OCI-LY3 (cell line): ENCODE measurements at regions not wholly inside any gene's neighbourhood (a gene's known extent, or its start where the extent isn't known, plus 50 kb on each side); places are given as distances from the start of the nearest gene placed in this dataset.

Source experiments
- EZH2phosphoT487 ChIP-seq: fragments of 200-600 bp; shearing (Covaris generic); IDR thresholded peaks from 2 replicates; pipeline ENCODE4 v1.6.1; 2018; ENCODE audit warnings: antibody characterized with exemption, mixed run types, low read depth
- TF ChIP-seq, protein P1 (sequence below): fragments of 200-600, 300-600 bp; sonication (generic); IDR thresholded peaks from 2 replicates; pipeline ENCODE4 v1.5.1; 2014; ENCODE audit warnings: antibody characterized with exemption, low read length, low read depth

DNA sequence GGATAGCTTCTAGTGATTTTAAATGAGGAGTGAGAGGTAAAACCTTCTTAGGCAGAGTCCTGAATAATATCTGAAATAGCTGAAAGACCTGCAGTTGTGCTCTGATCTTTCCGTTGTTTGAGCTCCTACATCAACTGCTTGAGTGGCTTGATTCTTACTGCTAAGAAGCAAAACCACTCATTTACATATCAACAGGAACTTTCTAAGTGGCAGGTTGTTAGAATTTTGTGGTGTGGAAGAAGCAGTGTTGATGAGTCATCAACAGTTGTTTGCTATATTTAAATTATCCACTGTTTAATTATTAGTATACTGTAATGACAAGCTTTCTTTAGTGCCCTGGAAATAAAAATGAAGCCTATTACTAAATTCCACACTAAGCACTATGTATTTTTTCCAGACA is 689.5 kb downstream of the DNAJB9 start:
- TF ChIP-seq, protein P1, sequence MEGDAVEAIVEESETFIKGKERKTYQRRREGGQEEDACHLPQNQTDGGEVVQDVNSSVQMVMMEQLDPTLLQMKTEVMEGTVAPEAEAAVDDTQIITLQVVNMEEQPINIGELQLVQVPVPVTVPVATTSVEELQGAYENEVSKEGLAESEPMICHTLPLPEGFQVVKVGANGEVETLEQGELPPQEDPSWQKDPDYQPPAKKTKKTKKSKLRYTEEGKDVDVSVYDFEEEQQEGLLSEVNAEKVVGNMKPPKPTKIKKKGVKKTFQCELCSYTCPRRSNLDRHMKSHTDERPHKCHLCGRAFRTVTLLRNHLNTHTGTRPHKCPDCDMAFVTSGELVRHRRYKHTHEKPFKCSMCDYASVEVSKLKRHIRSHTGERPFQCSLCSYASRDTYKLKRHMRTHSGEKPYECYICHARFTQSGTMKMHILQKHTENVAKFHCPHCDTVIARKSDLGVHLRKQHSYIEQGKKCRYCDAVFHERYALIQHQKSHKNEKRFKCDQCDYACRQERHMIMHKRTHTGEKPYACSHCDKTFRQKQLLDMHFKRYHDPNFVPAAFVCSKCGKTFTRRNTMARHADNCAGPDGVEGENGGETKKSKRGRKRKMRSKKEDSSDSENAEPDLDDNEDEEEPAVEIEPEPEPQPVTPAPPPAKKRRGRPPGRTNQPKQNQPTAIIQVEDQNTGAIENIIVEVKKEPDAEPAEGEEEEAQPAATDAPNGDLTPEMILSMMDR, result no peak
- no peak for TF ChIP-seq EZH2phosphoT487
